Esophagus muscularis mucosa (tissue), 4 donors: ENCODE measurements at regions not wholly inside any gene's neighbourhood (a gene's known extent, or its start where the extent isn't known, plus 50 kb on each side); places are given as distances from the start of the nearest gene placed in this dataset.

Experiments used
- EP300 ChIP-seq: sonication (generic); formaldehyde crosslinking; IDR thresholded peaks from one replicate; pipeline ENCODE4 v1.6.1; 2017; ENCODE audit warnings: antibody characterized with exemption
- POLR2A ChIP-seq: fragments of 450-650 bp; IDR thresholded peaks from one replicate; pipeline ENCODE4 v1.6.1; 2017; ENCODE audit warnings: antibody characterized with exemption, moderate library complexity, mild to moderate bottlenecking, low read depth
- POLR2AphosphoS5 ChIP-seq, 2 donors: sonication (generic); formaldehyde crosslinking; IDR thresholded peaks; one replicate each; pipeline ENCODE4 v1.6.1; 2017; ENCODE audit warnings: antibody characterized with exemption in 2 of 2
- TF ChIP-seq, protein P1 (sequence below), 3 experiments: fragments of 200-600 bp in 2 of 3; fragments of 450-650 bp in 1 of 3; sonication (generic) in 2 of 3; IDR thresholded peaks; one replicate each; pipeline ENCODE4 v1.5.1; 2017 to 2019; ENCODE audit warnings: antibody characterized with exemption in 3 of 3, mild to moderate bottlenecking in 2 of 3, moderate library complexity in 1 of 3

DNA sequence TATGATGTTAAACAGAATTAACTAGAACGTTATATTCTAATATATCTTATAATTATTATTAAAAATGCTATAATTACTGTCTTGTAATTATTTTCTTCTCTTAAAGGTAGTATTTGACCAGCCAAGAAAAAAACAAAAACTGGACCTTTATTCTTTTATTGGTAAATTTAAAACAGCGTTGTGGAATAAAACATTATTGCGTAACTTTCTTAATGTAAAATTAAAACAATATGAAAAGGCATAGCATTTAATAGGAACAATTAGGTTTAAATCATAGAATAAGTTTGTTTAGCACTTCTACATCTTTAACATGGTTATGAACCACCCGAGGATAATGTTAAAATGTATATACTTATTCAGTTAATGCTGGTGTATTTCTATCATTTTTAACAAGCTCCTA is 574.5 kb upstream of the CDH18 start:
- TF ChIP-seq, protein P1, sequence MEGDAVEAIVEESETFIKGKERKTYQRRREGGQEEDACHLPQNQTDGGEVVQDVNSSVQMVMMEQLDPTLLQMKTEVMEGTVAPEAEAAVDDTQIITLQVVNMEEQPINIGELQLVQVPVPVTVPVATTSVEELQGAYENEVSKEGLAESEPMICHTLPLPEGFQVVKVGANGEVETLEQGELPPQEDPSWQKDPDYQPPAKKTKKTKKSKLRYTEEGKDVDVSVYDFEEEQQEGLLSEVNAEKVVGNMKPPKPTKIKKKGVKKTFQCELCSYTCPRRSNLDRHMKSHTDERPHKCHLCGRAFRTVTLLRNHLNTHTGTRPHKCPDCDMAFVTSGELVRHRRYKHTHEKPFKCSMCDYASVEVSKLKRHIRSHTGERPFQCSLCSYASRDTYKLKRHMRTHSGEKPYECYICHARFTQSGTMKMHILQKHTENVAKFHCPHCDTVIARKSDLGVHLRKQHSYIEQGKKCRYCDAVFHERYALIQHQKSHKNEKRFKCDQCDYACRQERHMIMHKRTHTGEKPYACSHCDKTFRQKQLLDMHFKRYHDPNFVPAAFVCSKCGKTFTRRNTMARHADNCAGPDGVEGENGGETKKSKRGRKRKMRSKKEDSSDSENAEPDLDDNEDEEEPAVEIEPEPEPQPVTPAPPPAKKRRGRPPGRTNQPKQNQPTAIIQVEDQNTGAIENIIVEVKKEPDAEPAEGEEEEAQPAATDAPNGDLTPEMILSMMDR (IDR thresholded peaks at IDR 0.05), result no peak
- no peak for TF ChIP-seq POLR2A
- TF ChIP-seq EP300, result no peak
- TF ChIP-seq POLR2AphosphoS5 (IDR thresholded peaks at IDR 0.05), result no peak
